HG02759 (cell line): ENCODE measurements at regions not wholly inside any gene's neighbourhood (a gene's known extent, or its start where the extent isn't known, plus 50 kb on each side); places are given as distances from the start of the nearest gene placed in this dataset.
A peak's percentile ranks its signal among the peaks of the same experiment; 100 is the strongest.
"Not testable (repeated sequence)": the region's sequence is repeated elsewhere in the genome, so short reads cannot be mapped to it uniquely, and the experiment has no call there.

Experiments
- ATAC-seq: cut with Tn5 transposase; IDR thresholded peaks from one replicate; pipeline ENCODE4 v1.9.1; 2021; ENCODE audit warnings: mild to moderate bottlenecking, moderate library complexity; ENCODE audit not compliant: unreplicated experiment

DNA sequence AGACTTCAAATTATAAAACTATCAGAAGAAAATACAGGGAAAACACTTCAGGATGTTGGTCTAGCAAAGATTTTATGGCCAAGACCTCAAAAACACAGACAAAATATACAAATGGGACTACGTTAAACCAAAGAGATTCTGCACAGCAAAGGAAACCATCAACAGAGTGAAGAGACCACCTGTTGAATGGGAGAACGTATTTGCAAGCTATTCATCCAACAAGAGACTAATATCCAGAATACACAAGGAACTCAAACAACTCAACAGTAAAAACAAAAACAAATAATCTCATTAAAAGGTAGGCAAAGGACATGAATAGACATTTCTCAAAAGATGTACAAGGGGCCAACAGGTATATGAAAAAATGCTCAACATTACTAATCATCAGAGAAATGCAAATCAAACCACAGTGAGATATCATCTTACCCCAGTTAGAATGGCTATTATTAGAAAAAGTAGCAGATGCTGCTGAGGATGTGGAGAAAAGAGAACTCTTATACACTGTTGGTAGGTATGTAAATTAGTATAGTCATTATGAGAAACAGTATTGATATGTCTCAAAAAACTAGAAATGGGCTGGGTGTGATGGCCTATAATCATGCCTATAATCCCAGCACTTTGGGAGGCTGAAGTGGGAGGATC, 112.6 kb downstream of the LRIG2 start:
- peak; percentile 97 for ATAC-seq

DNA sequence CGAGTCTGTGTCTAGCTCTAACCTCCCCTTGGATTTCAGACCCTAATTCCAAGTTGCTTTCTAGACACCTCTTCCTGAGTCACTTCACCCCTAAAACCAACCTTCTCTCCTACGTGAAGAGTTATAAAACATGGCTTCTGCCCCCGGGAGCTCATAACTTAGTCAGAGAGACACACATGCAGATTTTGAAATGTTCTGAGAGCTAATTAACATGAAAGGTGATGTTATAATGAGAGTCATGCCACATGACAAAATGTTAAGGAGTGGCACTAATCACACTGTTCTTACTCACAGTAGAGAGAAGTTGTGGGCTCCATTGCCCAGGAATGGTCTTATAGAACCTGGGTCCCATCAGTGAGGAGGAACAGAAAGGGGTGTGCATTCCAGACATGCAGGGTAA, 117.1 kb downstream of the LRIG2 start:
- no peak for ATAC-seq

DNA sequence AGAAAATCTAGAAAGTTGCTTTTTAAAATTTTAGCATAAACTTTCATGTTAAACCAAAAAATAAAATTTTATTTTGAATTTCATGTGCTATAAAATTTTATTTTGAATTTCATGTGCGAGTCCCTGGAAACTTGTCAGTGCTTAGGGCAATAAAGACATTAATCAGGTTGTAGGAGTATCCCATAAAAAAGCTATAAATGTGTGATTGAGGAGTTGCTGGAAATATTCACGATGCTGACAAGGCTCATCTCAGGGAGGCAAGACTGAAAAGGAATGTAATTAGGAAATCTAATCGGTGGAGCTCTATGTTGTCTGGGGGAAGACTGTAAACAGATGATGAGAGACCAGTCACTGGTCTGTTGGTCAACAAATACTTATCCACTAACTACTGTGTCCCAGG, 117.9 kb downstream of the LRIG2 start:
- ATAC-seq, result no peak

DNA sequence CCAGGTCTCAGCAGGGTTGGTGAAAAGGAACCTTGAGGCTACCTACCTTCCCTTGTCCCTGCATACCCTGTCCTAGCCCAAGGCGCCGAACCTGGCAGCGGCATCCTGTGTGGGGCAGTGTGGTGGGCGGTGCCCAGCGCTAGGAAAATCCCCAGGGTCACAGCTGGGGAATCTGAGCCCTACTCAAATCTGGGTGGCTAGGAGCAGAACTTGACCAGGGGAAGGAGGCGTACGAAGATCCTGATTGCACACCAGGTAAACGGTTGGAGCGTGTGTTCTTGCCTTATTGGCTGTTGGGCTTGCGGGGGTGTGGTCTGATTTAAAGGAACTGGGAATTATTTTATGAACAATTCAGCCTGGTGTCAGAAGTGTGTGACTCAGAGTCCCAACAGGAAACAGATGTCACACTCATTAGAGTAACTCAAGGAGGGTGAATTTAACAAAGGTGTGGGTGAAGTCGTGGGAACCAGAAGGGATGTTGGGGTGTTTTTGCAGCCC, 118.6 kb downstream of the LRIG2 start:
- ATAC-seq, result peak; percentile 63

DNA sequence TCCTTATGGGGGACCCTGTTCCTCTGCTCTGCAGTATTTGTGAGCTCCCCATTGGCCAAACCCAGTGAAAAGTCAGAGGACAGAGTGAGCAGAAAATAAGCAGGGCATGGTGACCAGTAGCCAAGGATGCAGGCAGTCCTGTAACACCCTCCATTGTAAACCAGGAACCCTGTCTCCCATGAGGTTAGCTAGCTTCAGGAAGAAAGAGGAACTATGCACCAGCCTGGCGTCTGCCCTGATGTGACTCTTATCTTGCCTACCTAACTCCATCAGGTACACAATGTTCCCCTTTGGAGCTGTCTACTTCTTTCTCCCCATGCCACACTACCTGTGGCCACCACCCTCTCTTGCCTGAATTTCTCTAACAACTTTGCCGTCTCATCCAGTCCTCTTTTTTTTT, 119.2 kb downstream of the LRIG2 start:
- ATAC-seq, result peak; percentile 21

DNA sequence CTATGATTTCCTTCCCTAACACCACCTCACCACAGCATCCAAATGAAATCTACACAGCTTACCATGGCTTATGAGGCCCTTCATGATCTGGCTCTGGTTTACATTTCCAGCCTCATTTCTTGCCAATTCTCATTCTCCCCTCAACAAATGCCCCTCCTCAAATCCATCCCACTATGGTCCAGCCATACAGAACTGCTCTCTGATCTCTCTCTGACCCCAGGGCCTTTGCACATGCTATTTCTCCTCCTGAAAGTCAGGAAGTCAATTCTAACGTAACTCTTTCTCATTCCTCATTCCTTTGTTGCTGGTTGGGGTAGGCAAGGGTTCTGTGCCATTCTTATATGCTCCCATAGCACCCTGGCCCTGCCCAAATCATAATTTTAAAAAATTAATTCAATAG, 120.0 kb downstream of the LRIG2 start:
- no peak for ATAC-seq

DNA sequence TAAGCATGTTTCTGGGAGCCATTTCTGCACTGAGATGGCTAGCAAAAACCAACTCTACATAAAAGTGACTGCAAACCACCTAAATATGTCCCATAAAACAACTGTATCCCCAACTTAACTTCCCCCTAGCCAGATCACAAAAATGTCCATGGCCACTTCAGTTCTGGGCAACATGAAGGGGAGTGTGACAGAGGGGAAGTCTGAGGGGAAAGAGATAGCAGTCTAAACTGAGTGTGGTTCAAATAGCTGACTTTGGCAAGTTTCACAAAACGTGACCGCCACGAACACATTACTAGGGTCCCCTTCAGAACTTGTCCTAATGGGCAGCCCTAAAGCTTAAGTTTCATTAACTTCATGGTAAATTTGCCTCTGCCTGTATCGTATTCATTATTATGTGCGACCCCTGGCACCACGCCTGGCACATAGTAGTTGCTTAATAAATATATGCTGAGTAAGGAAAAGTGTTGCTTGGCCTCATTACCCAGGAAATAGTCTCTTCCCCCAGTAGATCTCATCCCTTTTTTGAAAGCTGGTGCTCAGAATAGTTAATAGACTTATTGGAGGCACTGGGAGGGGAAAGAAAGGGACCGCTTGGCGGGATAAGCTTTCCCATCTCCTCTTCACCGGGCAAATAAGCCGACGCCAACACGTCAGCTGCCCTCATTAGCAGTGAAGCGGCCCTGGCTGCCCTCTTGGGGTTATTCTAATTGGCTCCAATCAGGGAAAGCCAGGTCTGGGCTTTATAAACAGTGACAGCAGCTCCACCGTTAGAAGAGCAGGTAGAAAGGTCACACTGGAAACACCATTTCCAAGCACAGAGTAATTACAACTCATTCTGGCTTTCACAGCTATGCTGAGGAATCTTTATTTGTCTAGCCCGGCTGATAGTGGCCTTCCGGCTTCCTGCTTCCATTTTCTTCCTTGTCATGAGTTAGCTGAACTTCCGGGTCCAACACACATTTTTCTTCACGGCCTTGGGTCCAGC, 122.1 kb downstream of the LRIG2 start:
- no peak for ATAC-seq

DNA sequence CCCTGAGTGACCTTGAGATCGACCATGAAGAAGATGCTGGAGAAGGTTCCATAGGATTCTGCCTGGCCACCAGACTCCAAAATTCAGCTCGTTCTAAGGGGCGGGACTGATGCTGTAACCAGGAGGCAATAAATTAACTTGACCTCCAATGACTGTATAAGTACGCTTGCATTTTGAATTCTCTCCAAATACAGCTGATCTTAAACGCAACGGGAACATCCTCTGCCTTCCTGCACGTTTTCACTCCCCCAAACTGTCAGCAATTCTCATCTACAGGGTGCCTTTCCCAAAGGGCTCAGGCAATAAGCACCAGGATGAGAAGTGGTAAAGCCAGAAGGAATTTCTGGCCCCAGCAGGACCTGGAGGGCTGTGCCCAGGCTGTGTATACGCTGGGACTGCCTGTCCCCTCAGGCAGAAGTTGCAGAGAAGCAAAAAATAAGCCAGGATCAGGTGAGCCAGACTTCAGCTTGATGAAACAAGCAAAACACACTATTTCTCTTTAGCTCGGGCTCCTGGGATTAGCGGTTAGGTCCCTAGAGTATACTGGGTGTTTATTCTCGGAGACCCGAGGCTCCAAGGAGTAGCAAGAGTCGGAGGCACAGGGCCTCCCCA, 124.8 kb downstream of the LRIG2 start:
- no peak for ATAC-seq

DNA sequence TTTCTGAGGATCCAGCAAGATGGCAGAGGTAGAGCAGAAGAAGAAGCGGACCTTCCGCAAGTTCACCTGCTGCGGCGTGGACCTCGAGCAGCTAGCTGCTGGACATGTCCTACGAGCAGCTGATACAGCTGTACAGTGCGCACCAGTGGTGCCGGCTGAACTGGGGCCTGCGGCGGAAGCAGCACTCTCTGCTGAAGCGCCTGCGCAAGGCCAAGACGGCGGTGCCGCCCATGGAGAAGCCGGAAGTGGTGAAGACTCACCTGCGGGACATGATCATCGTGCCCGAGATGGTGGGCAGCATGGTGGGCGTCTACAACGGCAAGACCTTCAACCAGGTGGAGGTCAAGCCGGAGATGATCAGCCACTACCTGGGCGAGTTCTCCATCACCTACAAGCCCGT, 125.8 kb downstream of the LRIG2 start:
- ATAC-seq, result no peak

DNA sequence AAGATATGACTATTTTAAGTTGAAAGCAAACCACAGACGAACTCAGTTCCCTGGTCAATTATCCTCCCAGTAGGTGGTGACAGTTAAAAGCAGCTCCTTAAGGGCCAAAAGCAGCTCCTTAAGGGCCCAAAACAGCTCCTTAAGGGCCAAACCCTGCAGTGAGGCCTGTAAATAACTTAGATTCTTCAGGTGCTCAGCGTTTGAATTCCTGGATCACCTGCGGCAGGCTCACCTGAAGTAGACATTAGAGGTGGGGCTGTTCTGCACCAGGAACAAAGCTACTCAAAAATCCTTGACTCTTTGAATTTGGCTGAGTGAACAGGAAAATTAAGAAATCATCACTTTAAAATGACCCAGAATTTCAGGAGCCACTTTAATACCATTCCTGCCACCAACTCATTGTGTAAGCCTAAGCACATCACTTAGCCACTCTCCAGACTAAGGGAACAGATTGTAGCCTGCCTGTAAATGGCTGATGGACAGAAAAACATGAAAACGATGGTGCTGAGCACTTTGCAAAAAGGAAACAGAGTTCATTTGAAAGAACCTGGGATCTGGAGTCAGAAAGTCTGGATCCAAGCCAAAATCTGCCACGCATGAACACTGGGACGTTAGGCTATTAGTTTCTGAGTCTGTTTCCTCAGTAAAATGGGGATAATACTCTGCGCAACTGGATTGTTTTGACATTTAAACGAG, 126.9 kb downstream of the LRIG2 start:
- ATAC-seq, result no peak

DNA sequence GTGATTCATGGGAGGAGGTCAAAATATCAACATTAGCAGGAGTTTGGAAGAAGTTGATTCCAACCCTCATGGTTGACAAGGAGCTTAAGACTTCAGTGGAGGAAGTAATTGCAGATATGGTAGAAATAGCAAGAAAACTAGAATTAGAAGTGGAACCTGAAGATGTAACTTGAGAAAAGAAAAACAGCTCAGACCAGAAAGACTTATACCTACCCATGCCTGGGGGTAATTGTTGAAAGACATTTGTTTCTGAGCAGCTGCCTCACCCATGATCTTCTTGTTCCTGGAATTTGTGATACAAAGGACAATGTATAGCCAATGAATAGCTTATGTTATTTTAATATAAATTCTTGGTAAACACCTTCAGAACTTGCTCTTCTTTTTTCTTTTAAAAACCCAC, 128.6 kb downstream of the LRIG2 start:
- ATAC-seq, result no peak

DNA sequence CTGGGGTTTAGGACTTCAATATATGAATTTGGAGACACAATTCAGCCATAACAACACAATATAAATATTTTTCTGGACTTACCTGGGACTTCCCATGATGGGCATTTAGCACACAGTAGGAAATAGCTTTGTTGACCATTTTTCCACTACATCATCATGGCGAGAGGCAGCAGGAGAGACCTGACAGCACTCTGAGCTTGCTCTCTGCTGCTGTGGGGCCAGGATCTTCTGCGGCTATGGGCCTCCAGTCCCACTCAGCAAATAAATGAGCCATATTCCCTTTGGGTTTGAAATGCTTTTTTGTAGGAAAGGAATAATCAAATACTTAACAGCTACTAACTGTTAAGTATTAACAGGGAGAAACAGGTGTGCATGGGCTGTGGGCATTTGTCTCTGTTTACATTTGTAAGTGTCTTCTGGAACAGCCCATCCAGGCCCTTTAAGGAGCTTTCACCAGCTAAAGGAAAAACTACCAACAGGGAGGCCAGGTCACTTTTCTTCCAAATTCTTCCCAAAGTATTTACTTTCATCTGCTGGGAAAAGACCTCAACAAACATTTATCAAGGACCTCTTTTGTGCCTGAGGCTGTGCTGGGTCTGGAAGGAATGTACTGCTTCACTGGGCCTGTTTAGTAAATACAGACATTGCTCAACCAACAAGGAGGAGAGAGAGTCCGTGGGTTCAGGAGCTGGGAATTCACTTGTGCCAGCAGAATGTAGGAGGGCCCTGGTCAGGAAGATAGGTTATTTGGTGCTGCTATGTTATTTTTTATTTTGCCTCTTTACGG, 133.2 kb downstream of the LRIG2 start:
- ATAC-seq, result no peak

DNA sequence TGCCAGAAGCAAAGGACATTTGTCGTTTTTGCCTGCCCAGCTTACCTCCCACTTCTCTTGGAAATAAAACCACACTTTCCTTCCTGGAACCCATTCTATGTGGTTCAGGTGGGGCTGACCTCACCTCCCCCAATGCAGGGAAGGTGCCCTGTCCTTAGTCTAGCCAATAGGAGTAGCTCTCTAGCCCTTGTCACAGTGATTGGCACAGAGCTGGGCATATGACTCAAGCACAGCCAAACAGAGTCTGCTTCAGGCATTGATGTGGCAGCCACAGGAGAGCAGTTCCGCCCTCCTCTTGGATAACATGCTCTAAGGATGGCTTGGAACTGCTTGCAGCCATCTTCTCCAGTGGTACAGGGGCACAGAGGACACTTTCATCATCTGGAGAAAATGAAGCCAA, 134.0 kb downstream of the LRIG2 start:
- no peak for ATAC-seq

DNA sequence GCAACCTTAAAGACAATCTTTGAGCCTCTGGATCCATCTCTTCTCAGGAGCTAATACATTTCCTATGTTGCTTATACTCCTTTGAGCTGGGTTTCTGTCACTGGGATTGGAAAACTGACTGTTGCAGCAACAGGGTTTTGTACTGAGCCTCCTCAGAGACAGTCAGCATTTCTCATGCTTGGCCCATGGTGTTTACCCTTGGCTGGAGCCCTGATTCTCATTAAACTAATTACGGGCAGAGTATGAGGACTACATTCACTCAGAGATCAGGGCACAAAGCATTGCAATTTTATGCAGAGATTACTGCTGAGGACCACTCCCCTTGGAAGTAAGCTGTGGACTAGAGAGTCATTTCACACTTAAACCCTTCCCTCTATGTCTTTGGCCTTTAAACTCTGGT, 134.5 kb downstream of the LRIG2 start:
- no peak for ATAC-seq

DNA sequence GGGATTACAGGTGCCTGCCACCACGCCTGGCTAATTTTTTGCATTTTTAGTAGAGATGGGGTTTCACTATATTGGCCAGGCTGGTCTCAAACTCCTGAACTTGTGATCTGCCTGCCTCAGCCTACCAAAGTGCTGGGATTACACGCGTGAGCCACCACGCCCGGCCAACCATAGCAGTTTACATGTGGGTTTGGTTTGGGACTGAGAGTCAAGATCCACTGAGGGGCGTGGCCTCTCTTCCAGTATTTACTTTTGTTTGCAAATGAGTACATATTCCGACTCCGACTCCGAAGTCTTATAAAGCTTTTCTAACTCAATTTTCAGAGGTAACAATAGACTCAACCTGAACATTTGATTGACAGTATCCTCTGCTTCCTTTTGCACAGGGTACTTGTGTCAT, 135.4 kb downstream of the LRIG2 start:
- ATAC-seq, result not testable (repeated sequence)

DNA sequence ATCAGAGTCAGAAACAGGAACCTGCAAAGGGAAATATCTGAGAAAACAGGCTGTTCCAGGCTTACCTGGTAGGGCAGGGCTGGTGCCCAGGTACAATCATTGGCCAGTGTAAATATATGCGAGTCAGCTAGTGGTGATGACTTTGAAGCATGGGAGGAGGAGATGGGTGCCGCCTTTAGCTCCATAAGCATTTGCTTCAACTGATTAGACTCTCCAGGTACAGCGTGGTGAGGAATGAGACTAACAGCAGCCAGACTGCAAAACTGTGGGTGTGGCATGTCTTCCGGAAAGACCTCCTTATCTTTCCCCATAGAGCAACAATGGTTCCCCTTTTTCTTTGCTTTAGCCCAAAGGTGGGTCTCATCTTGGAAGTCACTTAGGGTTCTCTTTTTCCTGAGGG, 137.2 kb downstream of the LRIG2 start:
- no peak for ATAC-seq

DNA sequence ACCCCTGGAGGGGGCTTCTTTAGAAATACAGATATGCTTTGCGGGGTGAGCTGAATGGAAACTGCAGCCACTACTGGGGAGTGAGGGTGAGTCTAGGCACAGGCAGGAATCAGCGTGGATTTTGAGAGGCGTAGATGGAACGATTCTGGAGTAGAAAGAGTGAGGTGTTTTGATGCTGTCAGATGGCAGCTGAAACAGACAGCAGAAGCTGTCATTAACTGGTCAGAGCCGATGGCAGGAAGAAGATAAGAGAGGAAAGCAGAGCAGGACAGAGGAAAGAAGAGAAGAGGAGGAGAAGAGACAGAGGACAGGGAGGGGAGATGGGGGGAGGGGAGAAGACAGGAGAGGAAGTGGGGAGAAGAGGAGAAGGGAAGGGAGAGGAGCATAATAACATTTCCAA, 138.5 kb downstream of the LRIG2 start:
- ATAC-seq, result no peak

DNA sequence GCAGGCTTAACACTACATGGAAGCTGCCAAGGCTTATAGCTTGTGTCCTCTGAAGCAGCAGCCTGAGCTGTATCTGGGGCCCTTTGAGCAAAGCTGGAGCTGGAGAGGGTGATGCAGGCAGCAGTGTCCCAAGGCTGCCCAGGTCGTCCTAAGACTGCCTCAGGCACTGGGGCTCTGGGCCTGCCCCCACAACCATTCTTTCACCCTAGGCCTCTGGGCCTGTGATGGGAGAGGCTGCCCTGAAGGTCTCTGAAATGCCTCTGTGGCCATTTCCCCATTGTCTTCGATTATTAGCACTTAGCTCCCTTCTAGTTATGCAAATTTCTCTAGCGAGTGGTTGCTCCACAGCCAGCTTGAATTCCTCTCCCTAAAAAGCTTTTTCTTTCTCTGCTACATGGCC, 142.0 kb downstream of the LRIG2 start:
- ATAC-seq, result no peak

DNA sequence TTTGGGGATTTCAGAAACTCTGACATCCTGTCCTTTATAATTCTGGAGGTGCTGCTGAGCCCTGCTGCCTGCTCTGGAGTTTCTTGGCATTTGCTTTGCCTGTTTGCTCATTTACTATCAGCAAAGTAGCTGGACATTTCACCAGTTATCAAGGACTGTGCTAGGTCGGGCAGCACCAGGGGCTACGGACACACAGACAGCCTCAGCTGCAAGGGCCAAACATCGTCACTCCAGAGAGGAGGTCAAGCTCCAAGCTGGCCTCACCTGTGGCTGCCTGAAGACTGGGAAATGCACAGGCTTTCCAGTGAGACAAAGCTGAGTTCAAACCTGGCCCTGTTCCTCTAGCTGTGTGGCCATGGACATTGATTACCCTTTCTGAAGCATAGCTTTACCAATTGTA, 143.7 kb downstream of the LRIG2 start:
- no peak for ATAC-seq

DNA sequence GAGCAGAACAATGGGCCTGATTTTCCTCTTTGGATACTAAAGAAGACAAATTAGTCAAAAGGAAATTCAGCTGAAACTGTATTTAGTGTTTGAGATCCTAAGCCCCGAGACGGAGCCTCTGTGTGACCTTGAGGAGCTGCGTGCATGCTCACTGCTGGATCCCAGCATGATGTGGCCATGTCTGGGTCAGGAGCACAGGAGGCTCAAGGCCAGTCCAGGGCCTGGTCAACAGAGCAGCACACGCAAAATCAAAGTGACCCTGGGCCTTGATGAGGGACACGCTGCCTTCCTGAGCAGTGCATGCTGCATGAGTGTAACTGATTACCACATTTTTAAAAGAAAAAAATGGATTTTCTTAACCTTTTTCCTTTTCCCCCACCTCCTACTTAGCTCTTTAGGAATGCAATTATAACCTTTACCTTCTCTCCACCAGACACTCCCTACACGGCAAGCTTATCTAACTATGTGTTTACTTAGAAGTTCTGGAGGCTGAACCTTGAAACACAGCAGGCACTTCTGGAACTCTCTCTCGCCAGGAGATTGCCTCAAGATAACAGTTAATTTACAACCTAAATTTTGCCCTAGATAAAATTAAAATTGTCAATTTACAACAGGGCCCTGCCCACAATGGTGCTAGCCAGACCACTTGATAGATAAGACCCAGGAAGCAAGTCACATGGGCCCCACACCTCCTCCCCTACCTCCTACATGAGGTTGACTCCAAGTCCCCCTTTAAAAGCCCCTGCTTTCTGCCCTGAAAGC, 144.6 kb downstream of the LRIG2 start:
- ATAC-seq, result no peak
